SIG-M5 treated with dmso at 0.1 percent for 504 hours (cell line): ENCODE measurements at regions not wholly inside any gene's neighbourhood (a gene's known extent, or its start where the extent isn't known, plus 50 kb on each side); places are given as distances from the start of the nearest gene placed in this dataset.
"Not testable (repeated sequence)": the region's sequence is repeated elsewhere in the genome, so short reads cannot be mapped to it uniquely, and the experiment has no call there.

Source experiments
- DNase-seq: peaks from one replicate; lab custom pipeline; 2025; ENCODE audit not compliant: unreplicated experiment; lab: John Stamatoyannopoulos, UW

GRCh38 chr4:66855956-66856355 lies 689.3 kb downstream of the CENPC start:
- DNase-seq = no peak

- no peak for DNase-seq
Measured at GRCh38 chr4:66853845-66854244, 691.5 kb downstream of the CENPC start.

- DNase-seq = no peak
Measured at GRCh38 chr4:66852843-66853242, 692.5 kb downstream of the CENPC start.

- DNase-seq = no peak
Measured at GRCh38 chr4:66849596-66849995, 695.7 kb downstream of the CENPC start.

GRCh38 chr4:66842724-66843088 lies 702.6 kb downstream of the CENPC start:
- DNase-seq = no peak

- no peak for DNase-seq
Measured at GRCh38 chr4:66842026-66842723, 703.1 kb downstream of the CENPC start.

GRCh38 chr4:66840178-66840577 lies 705.1 kb downstream of the CENPC start:
- no peak for DNase-seq

- no peak for DNase-seq
Measured at GRCh38 chr4:66837279-66837922, 707.9 kb downstream of the CENPC start.

- no peak for DNase-seq
Measured at GRCh38 chr4:66829310-66829709, 716.0 kb downstream of the CENPC start.

GRCh38 chr4:66820681-66821080 lies 724.6 kb downstream of the CENPC start:
- DNase-seq = no peak

GRCh38 chr4:66814277-66814676 lies 731.0 kb downstream of the CENPC start:
- no peak for DNase-seq

- no peak for DNase-seq
Measured at GRCh38 chr4:66805582-66805981, 739.7 kb downstream of the CENPC start.

- no peak for DNase-seq
Measured at GRCh38 chr4:66804979-66805378, 740.3 kb downstream of the CENPC start.

GRCh38 chr4:66797608-66798007 lies 747.7 kb downstream of the CENPC start:
- DNase-seq = no peak

- DNase-seq = no peak
Measured at GRCh38 chr4:66795724-66796123, 749.6 kb downstream of the CENPC start.

GRCh38 chr4:66794390-66795034 lies 750.8 kb downstream of the CENPC start:
- DNase-seq = no peak

GRCh38 chr4:66791686-66792085 lies 753.6 kb downstream of the CENPC start:
- no peak for DNase-seq

GRCh38 chr4:66785479-66785878 lies 759.8 kb downstream of the CENPC start:
- no peak for DNase-seq

- not testable (repeated sequence) for DNase-seq
Measured at GRCh38 chr4:66782751-66783150, 762.6 kb downstream of the CENPC start.

- DNase-seq = no peak
Measured at GRCh38 chr4:66777097-66777496, 768.2 kb downstream of the CENPC start.

- no peak for DNase-seq
Measured at GRCh38 chr4:66769441-66769840, 775.9 kb downstream of the CENPC start.

GRCh38 chr4:66767442-66767841 lies 777.9 kb downstream of the CENPC start:
- DNase-seq = no peak
